ENCODE measurements at regions not wholly inside any gene's neighbourhood (a gene's known extent, or its start where the extent isn't known, plus 50 kb on each side); places are given as distances from the start of the nearest gene placed in this dataset.

- TF ChIP-seq SIN3A (IDR thresholded peaks at IDR 0.05; ENCODE audit: borderline replicate concordance, insufficient read depth, low read length) (no peak), POLR2AphosphoS5 (IDR thresholded peaks at IDR 0.05; ENCODE audit: low read depth, low read length) (no peak)
Observed at GRCh38 chr2:42893047-42893758, 100.8 kb upstream of the HAAO start.

GRCh38 chr2:42890791-42891355 is 98.5 kb upstream of the HAAO start:
- no peak for TF ChIP-seq FOXP2 (optimal IDR thresholded peaks at IDR 0.05; ENCODE audit: borderline replicate concordance, extremely low read depth, extremely low read length, insufficient read depth)
- TF ChIP-seq SIN3A (IDR thresholded peaks at IDR 0.05; ENCODE audit: borderline replicate concordance, insufficient read depth, low read length): no peak
- TF ChIP-seq POLR2AphosphoS5 (IDR thresholded peaks at IDR 0.05; ENCODE audit: low read depth, low read length): no peak
- no peak for TF ChIP-seq TAF1 (IDR thresholded peaks at IDR 0.05; ENCODE audit: borderline replicate concordance, insufficient read depth, low read length)
- no peak for TF ChIP-seq REST (IDR thresholded peaks at IDR 0.05; ENCODE audit: insufficient read depth in 1 of 2, low read depth in 2 of 2, low read length in 2 of 2)

GRCh38 chr2:42888321-42889245 is 96.2 kb upstream of the HAAO start:
- TF ChIP-seq SIN3A (IDR thresholded peaks at IDR 0.05; ENCODE audit: borderline replicate concordance, insufficient read depth, low read length) (no peak), FOXP2 (optimal IDR thresholded peaks at IDR 0.05; ENCODE audit: borderline replicate concordance, extremely low read depth, extremely low read length, insufficient read depth) (no peak), POLR2AphosphoS5 (IDR thresholded peaks at IDR 0.05; ENCODE audit: low read depth, low read length) (no peak), REST (IDR thresholded peaks at IDR 0.05; ENCODE audit: insufficient read depth in 1 of 2, low read depth in 2 of 2, low read length in 2 of 2) (no peak), TAF1 (IDR thresholded peaks at IDR 0.05; ENCODE audit: borderline replicate concordance, insufficient read depth, low read length) (no peak)

- no peak for TF ChIP-seq REST (IDR thresholded peaks at IDR 0.05; ENCODE audit: insufficient read depth in 1 of 2, low read depth in 2 of 2, low read length in 2 of 2)
- no peak for TF ChIP-seq POLR2AphosphoS5 (IDR thresholded peaks at IDR 0.05; ENCODE audit: low read depth, low read length)
- no peak for TF ChIP-seq FOXP2 (optimal IDR thresholded peaks at IDR 0.05; ENCODE audit: borderline replicate concordance, extremely low read depth, extremely low read length, insufficient read depth)
- no peak for TF ChIP-seq TAF1 (IDR thresholded peaks at IDR 0.05; ENCODE audit: borderline replicate concordance, insufficient read depth, low read length)
- TF ChIP-seq SIN3A (IDR thresholded peaks at IDR 0.05; ENCODE audit: borderline replicate concordance, insufficient read depth, low read length): no peak
Observed at GRCh38 chr2:42886921-42887320, 94.5 kb upstream of the HAAO start.

- TF ChIP-seq POLR2AphosphoS5 (IDR thresholded peaks at IDR 0.05; ENCODE audit: low read depth, low read length) (no peak), REST (IDR thresholded peaks at IDR 0.05; ENCODE audit: insufficient read depth in 1 of 2, low read depth in 2 of 2, low read length in 2 of 2) (no peak), SIN3A (IDR thresholded peaks at IDR 0.05; ENCODE audit: borderline replicate concordance, insufficient read depth, low read length) (no peak), TAF1 (IDR thresholded peaks at IDR 0.05; ENCODE audit: borderline replicate concordance, insufficient read depth, low read length) (no peak), FOXP2 (optimal IDR thresholded peaks at IDR 0.05; ENCODE audit: borderline replicate concordance, extremely low read depth, extremely low read length, insufficient read depth) (no peak)
Observed at GRCh38 chr2:42882756-42883155, 90.4 kb upstream of the HAAO start.

All from PFSK-1 (cell line).